ENCODE measurements at regions not wholly inside any gene's neighbourhood (a gene's known extent, or its start where the extent isn't known, plus 50 kb on each side); places are given as distances from the start of the nearest gene placed in this dataset.

- no peak for TF ChIP-seq CTCF (IDR thresholded peaks at IDR 0.05; ENCODE audit: borderline replicate concordance, insufficient read depth, low read depth, low read length)
- no peak overlapping the region for H3K4me3 ChIP-seq (ENCODE audit: low read depth, low read length)
These were observed 511.4 kb upstream of the B3GALT2 start for GRCh38 chr1:193697776-193698175.

GRCh38 chr1:193697115-193697762 lies 510.8 kb upstream of the B3GALT2 start:
- TF ChIP-seq CTCF (IDR thresholded peaks at IDR 0.05; ENCODE audit: borderline replicate concordance, insufficient read depth, low read depth, low read length) = no peak
- no peak overlapping the region for H3K4me3 ChIP-seq (ENCODE audit: low read depth, low read length)

GRCh38 chr1:193694741-193695140 lies 508.3 kb upstream of the B3GALT2 start:
- TF ChIP-seq CTCF (IDR thresholded peaks at IDR 0.05; ENCODE audit: borderline replicate concordance, insufficient read depth, low read depth, low read length) = no peak
- no peak overlapping the region for H3K4me3 ChIP-seq (ENCODE audit: low read depth, low read length)

- TF ChIP-seq CTCF (IDR thresholded peaks at IDR 0.05; ENCODE audit: borderline replicate concordance, insufficient read depth, low read depth, low read length) = no peak
- H3K4me3 ChIP-seq (ENCODE audit: low read depth, low read length) = no peak overlapping the region
These were observed 499.6 kb upstream of the B3GALT2 start for GRCh38 chr1:193685986-193686385.

GRCh38 chr1:193681422-193681821 lies 495.0 kb upstream of the B3GALT2 start:
- H3K4me3 ChIP-seq (ENCODE audit: low read depth, low read length) = no peak overlapping the region
- TF ChIP-seq CTCF (IDR thresholded peaks at IDR 0.05; ENCODE audit: borderline replicate concordance, insufficient read depth, low read depth, low read length) = no peak

GRCh38 chr1:193680924-193681316 lies 494.5 kb upstream of the B3GALT2 start:
- no peak for TF ChIP-seq CTCF (IDR thresholded peaks at IDR 0.05; ENCODE audit: borderline replicate concordance, insufficient read depth, low read depth, low read length)
- no peak overlapping the region for H3K4me3 ChIP-seq (ENCODE audit: low read depth, low read length)

- TF ChIP-seq CTCF (IDR thresholded peaks at IDR 0.05; ENCODE audit: borderline replicate concordance, insufficient read depth, low read depth, low read length) = no peak
- no peak overlapping the region for H3K4me3 ChIP-seq (ENCODE audit: low read depth, low read length)
These were observed 494.0 kb upstream of the B3GALT2 start for GRCh38 chr1:193680247-193680923.

Data from GM12875 (cell line).